Fibroblast of lung (primary cell): ENCODE measurements at regions not wholly inside any gene's neighbourhood (a gene's known extent, or its start where the extent isn't known, plus 50 kb on each side); places are given as distances from the start of the nearest gene placed in this dataset.

Source experiments
- DNase-seq, 2 donors: peaks; one replicate each; pipeline versions ENCODE4 v3.0.0 to v3.0.0-alpha.2; 2010; ENCODE audit warnings: low read depth in 2 of 2
- H2AFZ ChIP-seq: 2 replicates; pipeline ENCODE4 v1.5.1; 2012; ENCODE audit warnings: low read length, control low read depth, inconsistent platforms
- H3K27ac ChIP-seq: 2 replicates; pipeline ENCODE4 v1.5.1; 2011; ENCODE audit warnings: low read length, control low read depth; ENCODE audit not compliant: insufficient read depth
- H3K27me3 ChIP-seq: 2 replicates; pipeline ENCODE4 v1.5.1; 2011; ENCODE audit warnings: mild to moderate bottlenecking, low read length; ENCODE audit not compliant: control insufficient read depth, insufficient read depth
- H3K36me3 ChIP-seq: 2 replicates; pipeline ENCODE4 v1.5.1; 2011; ENCODE audit warnings: low read length; ENCODE audit not compliant: control insufficient read depth, insufficient read depth
- H3K4me1 ChIP-seq: 2 replicates; pipeline ENCODE4 v1.5.1; 2011; ENCODE audit warnings: low read length; ENCODE audit not compliant: control insufficient read depth, insufficient read depth; ENCODE audit errors: extremely low read depth
- H3K4me2 ChIP-seq: 2 replicates; pipeline ENCODE4 v1.5.1; 2011; ENCODE audit warnings: low read length, control low read depth; ENCODE audit not compliant: insufficient read depth; ENCODE audit errors: extremely low read depth
- H3K4me3 ChIP-seq, 4 experiments: fragments of 200-600 bp in 1 of 4; sonication (generic) in 1 of 4; replicated peaks in 1 of 4; 2 replicates each; pipeline ENCODE4 v1.5.1; 2011 to 2016; ENCODE audit warnings: low read length in 4 of 4, low read depth in 3 of 4, mild to moderate bottlenecking in 3 of 4, control low read depth in 2 of 4, inconsistent platforms in 1 of 4, mixed read lengths in 1 of 4; ENCODE audit not compliant: insufficient read depth in 1 of 4; ENCODE audit errors: control extremely low read depth in 1 of 4
- H3K79me2 ChIP-seq: 2 replicates; pipeline ENCODE4 v1.5.1; 2012; ENCODE audit warnings: mild to moderate bottlenecking, low read length, inconsistent platforms; ENCODE audit not compliant: control insufficient read depth, insufficient read depth
- H3K9ac ChIP-seq: 2 replicates; pipeline ENCODE4 v1.5.1; 2011; ENCODE audit warnings: mild to moderate bottlenecking, low read length, control low read depth; ENCODE audit not compliant: insufficient read depth
- H3K9me3 ChIP-seq: 2 replicates; pipeline ENCODE4 v1.5.1; 2012; ENCODE audit warnings: low read depth, low read length; ENCODE audit not compliant: control insufficient read depth, insufficient read depth
- H4K20me1 ChIP-seq: 2 replicates; pipeline ENCODE4 v1.5.1; 2011; ENCODE audit warnings: low read length; ENCODE audit not compliant: control insufficient read depth, insufficient read depth; ENCODE audit errors: extremely low read depth
- EZH2 ChIP-seq: IDR thresholded peaks from 2 replicates; pipeline ENCODE4 v1.5.1; 2012; ENCODE audit warnings: low read length, control low read depth, mild to moderate bottlenecking; ENCODE audit errors: missing control alignments
- TF ChIP-seq, protein P1 (sequence below), 2 donors: IDR thresholded peaks in 1 of 2; conservative IDR thresholded peaks in 1 of 2; 1 replicate in 1 of 2; 2 replicates in 1 of 2; pipeline ENCODE4 v1.5.1; 2011 to 2012; ENCODE audit warnings: low read length in 2 of 2, control low read depth in 1 of 2, inconsistent platforms in 1 of 2, low read depth in 1 of 2, mild to moderate bottlenecking in 1 of 2

DNA sequence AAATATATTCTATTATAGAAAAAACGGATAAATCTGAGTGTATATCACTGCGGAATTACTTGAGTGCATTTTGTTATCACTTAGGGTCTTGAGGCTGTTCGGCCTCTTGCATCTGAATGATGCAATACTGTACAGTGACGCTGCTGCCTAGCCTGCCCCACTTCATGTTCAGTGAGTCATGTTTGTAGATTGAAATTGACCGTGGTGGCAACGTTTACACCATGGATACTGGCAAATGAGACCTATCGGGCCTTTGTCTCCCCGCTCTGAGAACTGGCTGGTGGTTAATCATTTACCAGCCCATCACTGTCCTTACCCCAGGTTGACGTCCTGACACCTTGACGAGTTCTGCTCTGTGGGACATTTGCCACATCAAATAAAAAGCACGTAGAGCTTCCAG is 510.1 kb upstream of the ADAMTS16 start:
- H3K9ac ChIP-seq, result no peak overlapping the region
- H3K36me3 ChIP-seq, result no peaks in the 10 kb centered on the region
- H3K27ac ChIP-seq, result no peak overlapping the region
- no peak overlapping the region for H2AFZ ChIP-seq
- no peaks in the 10 kb centered on the region for H3K9me3 ChIP-seq
- DNase-seq, result no peak
- no peak overlapping the region for H3K4me3 ChIP-seq
- TF ChIP-seq EZH2, result no peak
- TF ChIP-seq, protein P1, sequence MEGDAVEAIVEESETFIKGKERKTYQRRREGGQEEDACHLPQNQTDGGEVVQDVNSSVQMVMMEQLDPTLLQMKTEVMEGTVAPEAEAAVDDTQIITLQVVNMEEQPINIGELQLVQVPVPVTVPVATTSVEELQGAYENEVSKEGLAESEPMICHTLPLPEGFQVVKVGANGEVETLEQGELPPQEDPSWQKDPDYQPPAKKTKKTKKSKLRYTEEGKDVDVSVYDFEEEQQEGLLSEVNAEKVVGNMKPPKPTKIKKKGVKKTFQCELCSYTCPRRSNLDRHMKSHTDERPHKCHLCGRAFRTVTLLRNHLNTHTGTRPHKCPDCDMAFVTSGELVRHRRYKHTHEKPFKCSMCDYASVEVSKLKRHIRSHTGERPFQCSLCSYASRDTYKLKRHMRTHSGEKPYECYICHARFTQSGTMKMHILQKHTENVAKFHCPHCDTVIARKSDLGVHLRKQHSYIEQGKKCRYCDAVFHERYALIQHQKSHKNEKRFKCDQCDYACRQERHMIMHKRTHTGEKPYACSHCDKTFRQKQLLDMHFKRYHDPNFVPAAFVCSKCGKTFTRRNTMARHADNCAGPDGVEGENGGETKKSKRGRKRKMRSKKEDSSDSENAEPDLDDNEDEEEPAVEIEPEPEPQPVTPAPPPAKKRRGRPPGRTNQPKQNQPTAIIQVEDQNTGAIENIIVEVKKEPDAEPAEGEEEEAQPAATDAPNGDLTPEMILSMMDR (conservative IDR thresholded peaks at IDR 0.05 in 1 of 2, IDR thresholded peaks at IDR 0.05 in 1 of 2; ENCODE audit: low read depth in 1 of 2, low read length in 2 of 2), result no peak
- no peaks in the 10 kb centered on the region for H3K79me2 ChIP-seq
- no peaks in the 10 kb centered on the region for H3K27me3 ChIP-seq
- H4K20me1 ChIP-seq, result no peaks in the 10 kb centered on the region
- no peaks in the 10 kb centered on the region for H3K4me1 ChIP-seq
- no peak overlapping the region for H3K4me2 ChIP-seq

DNA sequence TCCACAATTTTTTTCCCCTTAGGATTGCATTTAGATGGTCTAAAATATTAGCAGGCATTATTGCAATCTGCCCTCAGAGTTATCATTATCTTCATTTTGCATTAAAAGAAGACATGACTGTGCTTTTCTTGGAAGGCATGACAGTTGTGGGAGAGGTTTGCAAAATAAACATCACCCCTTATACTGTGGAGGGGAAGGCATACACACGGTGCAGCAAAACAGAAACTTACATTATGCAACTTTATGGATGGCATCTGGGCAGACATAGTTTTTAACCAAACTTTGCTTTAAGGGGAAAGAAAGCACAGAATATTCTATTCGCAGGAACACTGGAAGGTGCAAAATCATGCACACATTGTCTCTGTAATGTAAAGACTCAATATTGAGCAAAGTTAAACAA is 505.8 kb upstream of the ADAMTS16 start:
- TF ChIP-seq, protein P1 (conservative IDR thresholded peaks at IDR 0.05 in 1 of 2, IDR thresholded peaks at IDR 0.05 in 1 of 2; ENCODE audit: low read depth in 1 of 2, low read length in 2 of 2), result no peak
- TF ChIP-seq EZH2, result no peak
- no peak overlapping the region for H3K4me3 ChIP-seq
- no peak for DNase-seq
- no peaks in the 10 kb centered on the region for H3K9me3 ChIP-seq
- no peak overlapping the region for H3K4me2 ChIP-seq
- no peaks in the 10 kb centered on the region for H3K4me1 ChIP-seq
- H3K9ac ChIP-seq, result no peak overlapping the region
- no peaks in the 10 kb centered on the region for H3K79me2 ChIP-seq
- H3K36me3 ChIP-seq, result no peaks in the 10 kb centered on the region
- no peaks in the 10 kb centered on the region for H4K20me1 ChIP-seq
- H3K27me3 ChIP-seq, result no peaks in the 10 kb centered on the region
- H2AFZ ChIP-seq, result no peak overlapping the region
- H3K27ac ChIP-seq, result no peak overlapping the region

DNA sequence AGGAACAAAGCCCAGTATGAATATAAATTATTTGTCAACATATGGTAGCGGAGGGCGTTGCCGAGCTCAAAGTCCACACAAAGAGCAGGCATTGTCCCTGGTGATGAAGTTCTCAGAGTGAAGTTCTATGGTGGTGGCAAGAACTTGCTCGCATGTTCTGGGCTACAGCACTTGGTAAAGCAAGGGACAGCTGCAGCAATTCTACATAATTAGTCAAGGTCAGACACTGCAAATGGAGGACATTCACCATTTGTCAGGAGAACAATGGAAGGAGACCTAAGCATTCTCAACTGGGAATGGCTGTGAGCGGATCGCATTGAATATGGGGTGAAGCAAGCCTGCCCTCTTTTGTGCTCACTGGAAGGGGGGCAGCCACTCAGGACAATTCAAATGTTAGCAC is 503.8 kb upstream of the ADAMTS16 start:
- H3K27ac ChIP-seq, result no peak overlapping the region
- H3K9me3 ChIP-seq, result no peaks in the 10 kb centered on the region
- no peaks in the 10 kb centered on the region for H3K79me2 ChIP-seq
- H3K4me3 ChIP-seq, result no peak overlapping the region
- H3K4me1 ChIP-seq, result no peaks in the 10 kb centered on the region
- H3K9ac ChIP-seq, result no peak overlapping the region
- H3K4me2 ChIP-seq, result no peak overlapping the region
- H3K36me3 ChIP-seq, result no peaks in the 10 kb centered on the region
- H2AFZ ChIP-seq, result no peak overlapping the region
- H3K27me3 ChIP-seq, result no peaks in the 10 kb centered on the region
- no peak for TF ChIP-seq EZH2
- TF ChIP-seq, protein P1 (conservative IDR thresholded peaks at IDR 0.05 in 1 of 2, IDR thresholded peaks at IDR 0.05 in 1 of 2; ENCODE audit: low read depth in 1 of 2, low read length in 2 of 2), result no peak
- no peaks in the 10 kb centered on the region for H4K20me1 ChIP-seq
- DNase-seq, result no peak
